HCT116 (cell line): ENCODE measurements at regions not wholly inside any gene's neighbourhood (a gene's known extent, or its start where the extent isn't known, plus 50 kb on each side); places are given as distances from the start of the nearest gene placed in this dataset.

ENCODE experiments used
- ATAC-seq: fragments of 200-7000 bp; cut with Tn5 transposase; 2 replicates; pipeline ENCODE4 v1.9.1; 2020; ENCODE audit warnings: mild to moderate bottlenecking, moderate library complexity
- BruUV-seq: library from RNA; stranded (reverse); fragments of 400-500 nt; replicated peaks from 2 replicates; lab custom pipeline; 2021; lab: Mats Ljungman, UMichigan
- CTCF ChIA-PET: fragments of 300-600 bp; sonication (Branson Sonifier 250); formaldehyde crosslinking; loops from one replicate; lab custom pipeline; 2021; ENCODE audit warnings: antibody characterized with exemption; lab: Charles Lee
- POLR2A ChIA-PET: fragments of 300-600, 350-600 bp; sonication (Branson Sonifier 250); formaldehyde crosslinking; loops from one replicate; lab custom pipeline; 2021; ENCODE audit warnings: antibody characterized with exemption; lab: Charles Lee
- RAD21 ChIA-PET, 2 experiments: fragments of 300-600 bp; sonication (Branson Sonifier 250); formaldehyde crosslinking; loops; one replicate each; lab custom pipeline; 2023; ENCODE audit warnings: low total read pairs in 2 of 2; ENCODE audit not compliant: uncharacterized antibody in 2 of 2, unreplicated experiment in 2 of 2, low non-redundant PET in 1 of 2; lab: Charles Lee
- DNase-seq: peaks from one replicate; pipeline ENCODE4 v3.0.0-alpha.2; 2010; ENCODE audit warnings: low read depth, low spot score
- H2AFZ ChIP-seq: fragments of 200-600 bp; shearing (Covaris generic), sonication (generic); 2 replicates; pipeline ENCODE4 v1.6.1; 2017; ENCODE audit warnings: low read depth, mixed run types, mixed read lengths, antibody characterized with exemption, low read length; ENCODE audit not compliant: poor library complexity, severe bottlenecking
- H3K27ac ChIP-seq: 2 replicates; pipeline ENCODE4 v1.5.1; 2012; ENCODE audit warnings: low read depth, low read length
- H3K27me3 ChIP-seq: fragments of 200-600 bp; sonication (generic); 2 replicates; pipeline ENCODE4 v1.6.1; 2016; ENCODE audit warnings: mixed run types, low read length, mixed read lengths; ENCODE audit not compliant: insufficient read depth
- H3K36me3 ChIP-seq, 2 experiments: fragments of 200-500 bp in 1 of 2; fragments of 200-600 bp in 1 of 2; sonication (Bioruptor generic) in 1 of 2; sonication (generic) in 1 of 2; 2 replicates each; pipeline versions ENCODE4 v1.5.1 to v1.6.1; 2014 to 2016; ENCODE audit warnings: low read length in 2 of 2, inconsistent platforms in 1 of 2, mixed read lengths in 1 of 2, mixed run types in 1 of 2; ENCODE audit not compliant: insufficient read depth in 2 of 2, control insufficient read depth in 1 of 2
- H3K4me1 ChIP-seq, 2 experiments: fragments of 200-600 bp in 1 of 2; sonication (generic) in 1 of 2; 2 replicates each; pipeline versions ENCODE4 v1.5.1 to v1.6.1; 2012 to 2017; ENCODE audit warnings: low read length in 2 of 2, inconsistent platforms in 1 of 2, mild to moderate bottlenecking in 1 of 2, mixed read lengths in 1 of 2, mixed run types in 1 of 2, moderate library complexity in 1 of 2; ENCODE audit not compliant: insufficient read depth in 2 of 2, control insufficient read depth in 1 of 2
- H3K4me2 ChIP-seq: fragments of 200-600 bp; sonication (generic); 2 replicates; pipeline ENCODE4 v1.6.1; 2017; ENCODE audit warnings: mixed run types, low read length, mixed read lengths
- H3K4me3 ChIP-seq, 2 experiments: fragments of 200-600 bp in 1 of 2; sonication (generic) in 1 of 2; replicated peaks in 1 of 2; 2 replicates each; pipeline ENCODE4 v1.5.1; 2011 to 2016; ENCODE audit warnings: low read length in 2 of 2, control low read depth in 1 of 2, low read depth in 1 of 2, mild to moderate bottlenecking in 1 of 2, mixed read lengths in 1 of 2, mixed run types in 1 of 2
- H3K79me2 ChIP-seq: fragments of 200-600 bp; sonication (generic); 2 replicates; pipeline ENCODE4 v1.6.1; 2017; ENCODE audit warnings: mild to moderate bottlenecking, mixed run types, low read length, moderate library complexity, mixed read lengths; ENCODE audit not compliant: insufficient read depth
- H3K9ac ChIP-seq: fragments of 200-600 bp; sonication (generic); 2 replicates; pipeline ENCODE4 v1.6.1; 2016; ENCODE audit warnings: low read length, mixed read lengths
- H3K9me2 ChIP-seq: fragments of 200-600 bp; sonication (generic), shearing (Covaris generic); 2 replicates; pipeline ENCODE4 v1.6.1; 2017; ENCODE audit warnings: mixed run types, mild to moderate bottlenecking, moderate library complexity; ENCODE audit not compliant: insufficient read depth
- H3K9me3 ChIP-seq, 2 experiments: fragments of 200-500 bp in 1 of 2; fragments of 200-600 bp in 1 of 2; sonication (Bioruptor generic) in 1 of 2; sonication (generic) in 1 of 2; 2 replicates each; pipeline ENCODE4 v1.6.1; 2014 to 2017; ENCODE audit warnings: low read length in 2 of 2, mixed read lengths in 2 of 2, inconsistent platforms in 1 of 2, low read depth in 1 of 2, mild to moderate bottlenecking in 1 of 2, mixed run types in 1 of 2, moderate library complexity in 1 of 2; ENCODE audit not compliant: control insufficient read depth in 1 of 2, insufficient read depth in 1 of 2
- H4K20me1 ChIP-seq: fragments of 200-600 bp; sonication (generic), shearing (Covaris generic); 2 replicates; pipeline ENCODE4 v1.6.1; 2017; ENCODE audit warnings: mixed run types, mild to moderate bottlenecking, moderate library complexity; ENCODE audit not compliant: insufficient read depth
- ATF3 ChIP-seq: IDR thresholded peaks from 2 replicates; pipeline ENCODE4 v1.6.1; 2012
- POLR2A ChIP-seq: IDR thresholded peaks from 2 replicates; pipeline ENCODE4 v1.7.0; 2011; ENCODE audit warnings: borderline replicate concordance; ENCODE audit not compliant: insufficient read depth, insufficient read length; ENCODE audit errors: extremely low read depth
- SIN3A ChIP-seq: IDR thresholded peaks from 2 replicates; pipeline ENCODE4 v1.6.1; 2012; ENCODE audit warnings: low read depth
- YY1 ChIP-seq: IDR thresholded peaks from 2 replicates; pipeline ENCODE4 v1.6.1; 2011; ENCODE audit warnings: low read length, low read depth, moderate library complexity, mild to moderate bottlenecking; ENCODE audit not compliant: insufficient replicate concordance; ENCODE audit errors: extremely low read depth
- ZFX ChIP-seq: fragments of 450-650 bp; IDR thresholded peaks from 2 replicates; pipeline ENCODE4 v1.6.1; 2017
- ZNF274 ChIP-seq: fragments of 200-500 bp; sonication (Bioruptor generic); IDR thresholded peaks from 2 replicates; pipeline ENCODE4 v1.6.1; 2014; ENCODE audit warnings: mild to moderate bottlenecking, low read depth, low read length, inconsistent platforms
- intact Hi-C: fragments of 100-400 bp; cut with micrococcal nuclease; formaldehyde crosslinking; loops from 2 replicates; pipeline ENCODE4 v1.10.0; 2022
- TF ChIP-seq, protein P1 (sequence below): IDR thresholded peaks from 2 replicates; pipeline ENCODE4 v1.6.1; 2012; ENCODE audit warnings: low read depth

GRCh38 chr11:92167571-92167970 lies 57.0 kb upstream of the FAT3 start (continued):
- TF ChIP-seq, protein P1, sequence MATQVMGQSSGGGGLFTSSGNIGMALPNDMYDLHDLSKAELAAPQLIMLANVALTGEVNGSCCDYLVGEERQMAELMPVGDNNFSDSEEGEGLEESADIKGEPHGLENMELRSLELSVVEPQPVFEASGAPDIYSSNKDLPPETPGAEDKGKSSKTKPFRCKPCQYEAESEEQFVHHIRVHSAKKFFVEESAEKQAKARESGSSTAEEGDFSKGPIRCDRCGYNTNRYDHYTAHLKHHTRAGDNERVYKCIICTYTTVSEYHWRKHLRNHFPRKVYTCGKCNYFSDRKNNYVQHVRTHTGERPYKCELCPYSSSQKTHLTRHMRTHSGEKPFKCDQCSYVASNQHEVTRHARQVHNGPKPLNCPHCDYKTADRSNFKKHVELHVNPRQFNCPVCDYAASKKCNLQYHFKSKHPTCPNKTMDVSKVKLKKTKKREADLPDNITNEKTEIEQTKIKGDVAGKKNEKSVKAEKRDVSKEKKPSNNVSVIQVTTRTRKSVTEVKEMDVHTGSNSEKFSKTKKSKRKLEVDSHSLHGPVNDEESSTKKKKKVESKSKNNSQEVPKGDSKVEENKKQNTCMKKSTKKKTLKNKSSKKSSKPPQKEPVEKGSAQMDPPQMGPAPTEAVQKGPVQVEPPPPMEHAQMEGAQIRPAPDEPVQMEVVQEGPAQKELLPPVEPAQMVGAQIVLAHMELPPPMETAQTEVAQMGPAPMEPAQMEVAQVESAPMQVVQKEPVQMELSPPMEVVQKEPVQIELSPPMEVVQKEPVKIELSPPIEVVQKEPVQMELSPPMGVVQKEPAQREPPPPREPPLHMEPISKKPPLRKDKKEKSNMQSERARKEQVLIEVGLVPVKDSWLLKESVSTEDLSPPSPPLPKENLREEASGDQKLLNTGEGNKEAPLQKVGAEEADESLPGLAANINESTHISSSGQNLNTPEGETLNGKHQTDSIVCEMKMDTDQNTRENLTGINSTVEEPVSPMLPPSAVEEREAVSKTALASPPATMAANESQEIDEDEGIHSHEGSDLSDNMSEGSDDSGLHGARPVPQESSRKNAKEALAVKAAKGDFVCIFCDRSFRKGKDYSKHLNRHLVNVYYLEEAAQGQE: no peak

DNA sequence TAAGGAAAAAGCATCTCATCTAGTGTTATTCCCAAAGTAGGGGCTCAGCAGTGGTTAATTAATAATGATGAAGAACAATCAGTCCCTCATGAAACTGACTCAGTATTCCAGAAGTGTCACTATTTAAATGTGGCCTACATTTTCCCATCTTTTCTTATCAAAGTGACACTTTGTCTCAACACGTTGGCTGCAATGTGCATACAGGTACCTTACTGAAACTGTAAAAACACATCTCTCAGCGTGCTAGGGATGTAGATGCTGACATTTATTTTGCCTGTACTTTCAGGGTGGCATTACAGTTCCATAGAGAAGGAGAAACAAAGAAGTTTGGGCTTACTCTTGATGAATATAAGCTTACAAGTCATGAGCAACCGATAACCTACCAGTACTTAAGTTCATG lies 58.3 kb upstream of the FAT3 start:
- Histone ChIP-seq H3K9me3 (peaks cover 0 to 9% of the 10 kb centered on the region in 2 experiments; a peak in 1 of 4 replicates), H3K9me2 (no peaks in the 10 kb centered on the region), H2AFZ (no peak overlapping the region), H3K4me2 (no peak overlapping the region), H3K4me1 (no peaks in the 10 kb centered on the region), H4K20me1 (no peaks in the 10 kb centered on the region), H3K27me3 (no peaks in the 10 kb centered on the region), H3K27ac (no peak overlapping the region), H3K36me3 (no peaks in the 10 kb centered on the region), H3K9ac (no peak overlapping the region), H3K4me3 (no peak overlapping the region), H3K79me2 (no peaks in the 10 kb centered on the region)
- BruUV-seq: no TSS peak
- intact Hi-C loops: no loop called here
- ChIA-PET POLR2A (no interaction called here), RAD21 (no interaction called here), CTCF (no interaction called here)
- DNase-seq (no peak), ATAC-seq (no peak)
- TF ChIP-seq ATF3 (no peak), SIN3A (no peak), ZNF274 (no peak), ZFX (no peak), POLR2A (no peak), YY1 (no peak)
